ENCODE measurements at regions not wholly inside any gene's neighbourhood (a gene's known extent, or its start where the extent isn't known, plus 50 kb on each side); places are given as distances from the start of the nearest gene placed in this dataset.
"Not testable (repeated sequence)": the region's sequence is repeated elsewhere in the genome, so short reads cannot be mapped to it uniquely, and the experiment has no call there.

GRCh38 chr21:8443093-8443492 lies 2078.3 kb upstream of the TPTE start:
- intact Hi-C loops (cut with DNase I); DNase-seq: not testable (repeated sequence)
- peak in 1 of 2 donors; percentile 41 for ATAC-seq

- DNase-seq; ATAC-seq; intact Hi-C loops (cut with DNase I): not testable (repeated sequence)
These were observed 2071.6 kb upstream of the TPTE start for GRCh38 chr21:8449807-8450206.

GRCh38 chr21:8455279-8456128 lies 2065.9 kb upstream of the TPTE start:
- DNase-seq; intact Hi-C loops (cut with DNase I): not testable (repeated sequence)
- ATAC-seq, result peak; percentile 63 to 82

- intact Hi-C loops (cut with DNase I); DNase-seq: not testable (repeated sequence)
- peak; percentile 91 to 97 for ATAC-seq
These were observed 2056.8 kb upstream of the TPTE start for GRCh38 chr21:8464403-8465152.

- intact Hi-C loops (cut with DNase I); DNase-seq: not testable (repeated sequence)
- peak in 1 of 2 donors; percentile 27 for ATAC-seq
These were observed 2054.7 kb upstream of the TPTE start for GRCh38 chr21:8466642-8467041.

Small RNAs in the stretch of these regions (microRNA-seq; reads per million reads assigned to microRNA genes)
- gene MIR6724-3 (0 reads per million in 2 donors), gene MIR6724-4 (0 reads per million in 2 donors)

Measured in left cardiac atrium (tissue), 4 donors.